CD4-positive, alpha-beta T cell treated with Interferon alpha-2 for 1 hour (primary cell): ENCODE measurements at regions not wholly inside any gene's neighbourhood (a gene's known extent, or its start where the extent isn't known, plus 50 kb on each side); places are given as distances from the start of the nearest gene placed in this dataset.

Source experiments
- DNase-seq, 2 donors: peaks; one replicate each; pipeline ENCODE4 v3.0.0-alpha.2; 2020 to 2022

DNA sequence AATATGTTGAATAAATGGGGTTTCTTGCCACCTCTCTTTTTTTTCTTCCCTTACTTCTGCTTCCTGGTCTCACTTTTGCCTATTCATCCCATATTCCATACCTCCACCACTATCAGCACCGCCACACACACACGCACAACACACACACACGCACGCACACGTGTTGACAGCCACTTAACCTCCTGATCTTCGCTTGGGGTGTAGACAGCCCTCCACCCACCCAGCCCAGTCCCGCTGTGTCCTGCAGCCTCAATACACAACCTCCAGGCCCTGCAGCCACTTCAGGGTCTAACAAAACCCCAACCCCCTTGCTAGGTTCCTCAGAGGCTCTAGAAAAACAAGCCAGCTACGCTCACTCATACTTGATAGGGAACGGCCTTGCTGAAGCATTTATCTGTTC, 72.3 kb downstream of the LINC00237 start:
- DNase-seq: no peak

DNA sequence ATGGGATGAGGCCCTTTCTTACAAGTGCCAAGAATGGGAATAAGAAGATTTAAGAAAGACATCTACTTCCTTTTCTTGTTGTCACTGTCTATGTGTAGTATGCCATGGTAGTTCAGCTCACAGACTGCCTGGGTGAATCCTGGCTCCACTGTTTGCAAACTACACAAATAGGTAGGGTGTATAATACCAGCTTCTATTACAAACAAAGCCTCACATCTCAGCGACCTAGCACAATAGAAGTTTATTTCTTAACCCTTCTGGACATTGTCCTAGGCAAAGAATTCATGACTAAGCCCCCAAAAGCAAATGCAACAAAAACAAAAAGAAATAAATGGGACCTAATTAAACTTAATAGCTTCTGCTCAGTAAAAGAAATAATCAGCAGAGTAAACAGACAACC, 74.5 kb downstream of the LINC00237 start:
- DNase-seq: no peak

DNA sequence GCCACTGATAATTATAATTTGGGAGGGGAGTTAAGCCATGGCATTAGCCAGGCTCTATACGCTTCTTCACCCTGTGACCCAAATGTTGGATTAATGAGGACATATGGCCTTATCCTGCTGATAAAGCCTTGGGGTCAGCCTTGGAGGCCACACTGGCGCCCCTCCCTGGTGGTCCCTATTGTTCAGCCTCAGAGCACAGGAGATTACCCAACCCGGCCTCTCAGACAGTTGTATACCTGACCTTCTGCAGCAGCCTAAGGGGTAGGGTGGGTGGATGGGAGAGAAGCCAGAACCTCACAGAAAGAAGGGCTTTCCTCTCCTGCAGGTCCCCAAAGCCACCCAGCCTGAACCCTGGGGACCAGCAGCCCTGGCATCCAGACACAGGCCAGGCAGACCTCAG, 76.8 kb downstream of the LINC00237 start:
- no peak for DNase-seq

DNA sequence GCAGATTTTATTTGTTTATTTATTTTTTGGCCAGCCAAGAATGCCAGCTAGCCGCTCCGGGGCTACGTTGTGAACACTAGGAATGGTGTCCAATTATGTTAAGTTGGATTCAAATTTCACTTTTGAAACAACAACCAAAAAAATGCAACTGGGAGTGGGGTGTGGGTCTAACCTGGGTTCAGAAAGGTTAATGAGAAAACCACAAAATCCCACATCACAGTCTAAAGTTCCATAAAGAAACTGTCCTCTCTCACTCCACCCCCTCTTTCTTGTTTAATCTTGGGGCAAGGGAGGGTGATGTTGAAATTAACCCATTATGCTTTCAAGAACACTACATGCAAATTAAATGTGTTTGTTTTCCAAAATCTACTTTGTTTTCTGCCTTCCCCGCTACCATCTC, 77.2 kb downstream of the LINC00237 start:
- DNase-seq: no peak

DNA sequence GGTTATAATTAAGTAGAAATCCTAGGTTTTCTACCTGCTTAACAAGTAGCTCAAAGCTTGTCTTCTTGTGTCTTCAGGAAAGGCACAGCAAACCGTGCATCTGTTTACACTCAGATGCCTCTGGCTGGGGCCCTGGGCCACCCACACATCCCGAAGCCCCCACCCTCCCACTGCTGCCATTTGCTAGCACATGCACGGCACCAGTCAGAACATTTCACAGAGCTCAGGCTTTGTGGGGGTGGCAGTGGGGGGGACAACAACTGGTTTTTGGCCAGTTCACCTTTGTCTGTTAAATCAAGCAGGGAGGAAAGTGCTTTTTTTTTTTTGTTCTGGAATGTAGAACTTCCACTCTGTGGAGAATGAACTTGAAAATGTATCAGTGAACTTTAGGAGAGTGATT, 77.7 kb downstream of the LINC00237 start:
- DNase-seq: no peak

DNA sequence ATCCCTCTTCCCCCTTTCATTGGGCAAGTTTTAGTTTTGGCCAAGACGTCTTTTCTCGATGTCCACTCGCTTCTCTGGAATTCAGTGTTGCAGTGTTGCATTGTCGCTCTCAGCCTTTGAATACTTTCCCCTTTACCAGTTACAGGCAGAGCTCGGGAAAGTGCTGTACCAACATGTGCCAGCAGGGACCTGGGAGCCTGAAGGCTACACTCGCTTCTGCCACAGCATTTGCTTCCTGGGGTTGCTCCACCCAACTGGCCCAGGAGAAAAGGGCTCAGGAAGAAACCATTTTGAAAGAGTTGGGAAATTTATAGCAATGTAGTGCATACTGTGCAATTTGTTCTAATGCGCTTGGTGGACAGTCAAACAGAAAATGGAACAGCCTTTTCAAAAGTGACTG, 78.6 kb downstream of the LINC00237 start:
- DNase-seq: no peak

DNA sequence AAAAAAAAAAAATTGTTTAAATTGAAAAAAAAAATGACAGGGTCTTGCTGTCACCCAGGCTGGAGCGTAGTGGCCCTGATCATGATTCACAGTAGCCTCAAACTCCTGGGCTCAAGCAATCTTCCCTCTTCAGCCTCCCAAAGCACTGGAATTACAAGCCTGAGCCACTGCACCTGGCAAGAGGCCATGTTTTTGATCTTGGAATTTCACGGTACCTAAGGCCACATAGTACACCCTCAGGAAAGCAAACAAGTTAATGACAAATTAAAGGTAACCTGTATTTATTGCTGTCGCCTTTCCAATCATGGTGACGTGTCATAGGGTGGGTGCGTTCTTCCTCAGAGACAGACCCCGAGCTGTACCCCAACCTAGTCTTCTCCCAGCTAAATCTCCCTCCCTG, 79.2 kb downstream of the LINC00237 start:
- no peak for DNase-seq

DNA sequence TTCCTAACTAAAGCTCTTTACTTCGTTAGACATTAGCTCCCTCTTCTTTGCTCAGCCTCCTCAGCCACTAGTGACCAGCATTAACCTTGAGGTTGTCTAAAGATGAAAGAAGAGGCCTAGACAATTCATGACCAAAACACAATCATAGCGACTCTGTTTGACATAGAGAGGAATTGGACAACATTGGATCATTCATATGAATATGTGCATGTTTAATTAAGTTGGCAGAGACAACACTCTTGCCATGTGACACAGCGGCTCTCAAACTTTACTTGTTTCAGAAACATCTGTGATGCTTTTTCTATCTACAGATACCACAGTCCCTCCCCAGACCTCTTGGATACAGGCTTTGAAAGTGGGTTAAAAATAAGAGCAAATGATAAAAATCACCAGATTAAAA, 81.7 kb downstream of the LINC00237 start:
- no peak for DNase-seq

DNA sequence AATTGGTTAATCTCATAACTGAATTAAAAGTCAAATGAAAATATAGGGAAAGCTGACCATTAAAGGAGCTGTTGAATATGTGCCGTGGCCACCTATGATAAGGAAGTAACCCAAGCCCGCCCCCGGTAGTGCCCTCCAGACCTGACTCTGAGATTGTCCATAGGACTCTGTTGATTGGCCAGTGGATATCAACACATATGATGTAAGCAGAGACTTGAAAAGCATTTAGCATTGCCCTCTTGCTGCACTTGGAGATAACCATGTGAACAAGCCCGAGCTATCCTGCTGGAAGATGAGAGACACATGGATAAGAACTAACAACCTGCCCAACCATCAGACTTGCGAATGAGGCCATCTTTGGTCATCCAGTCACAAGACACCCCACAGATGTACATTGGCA, 83.2 kb downstream of the LINC00237 start:
- DNase-seq: no peak

DNA sequence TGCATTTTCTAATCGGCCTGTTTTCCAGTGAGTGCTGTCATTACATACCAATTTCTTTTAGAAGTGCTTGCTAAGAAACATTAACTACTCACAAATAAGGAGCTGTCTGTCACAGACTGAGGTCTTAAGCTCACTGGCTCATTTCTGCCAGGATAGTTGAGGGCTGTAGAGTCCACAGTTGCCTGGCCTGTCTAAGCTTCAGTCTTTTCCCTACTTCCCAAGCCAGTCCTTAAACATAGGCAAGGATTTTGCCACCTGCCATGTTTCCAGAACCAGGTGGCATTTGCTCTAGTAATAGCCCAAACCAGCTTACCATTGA, 84.7 kb downstream of the LINC00237 start:
- DNase-seq: no peak

DNA sequence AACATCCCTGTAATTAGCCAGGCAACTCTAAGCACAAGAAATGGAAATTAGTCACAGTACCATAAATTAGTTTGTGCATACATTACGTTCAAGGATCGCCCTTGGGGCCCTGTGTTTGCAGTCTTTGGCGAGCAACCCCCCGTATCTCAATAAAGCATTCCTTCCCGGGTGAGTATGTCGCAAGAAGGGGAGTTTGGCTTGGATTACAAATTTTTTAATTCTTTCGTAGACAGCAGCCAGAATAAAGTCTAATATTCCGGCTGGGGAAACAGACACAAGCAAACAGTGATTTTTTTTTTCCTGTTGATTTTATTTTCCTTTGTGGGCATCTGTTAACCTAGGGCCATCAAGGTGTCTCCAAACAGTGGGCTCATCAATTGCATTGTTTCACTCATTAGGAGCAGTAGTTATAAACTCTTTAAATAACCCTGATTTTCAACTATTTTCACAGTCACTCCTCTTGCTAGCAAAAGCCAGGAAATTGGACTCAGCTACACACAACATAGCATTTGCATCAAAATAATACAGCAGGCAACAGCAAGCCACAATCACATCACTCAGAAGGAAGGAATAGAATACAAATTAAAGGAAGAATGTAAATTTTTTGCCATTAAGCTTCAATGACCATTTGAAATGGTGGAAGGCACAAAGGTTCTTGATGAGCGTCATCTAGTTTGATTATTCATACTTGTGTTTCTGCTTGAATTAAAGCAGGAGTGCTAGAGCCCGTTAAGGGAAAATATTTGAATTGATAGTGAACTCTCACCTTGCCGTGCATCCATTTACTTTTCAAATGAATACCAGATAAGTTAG, 85.3 kb downstream of the LINC00237 start:
- no peak for DNase-seq

DNA sequence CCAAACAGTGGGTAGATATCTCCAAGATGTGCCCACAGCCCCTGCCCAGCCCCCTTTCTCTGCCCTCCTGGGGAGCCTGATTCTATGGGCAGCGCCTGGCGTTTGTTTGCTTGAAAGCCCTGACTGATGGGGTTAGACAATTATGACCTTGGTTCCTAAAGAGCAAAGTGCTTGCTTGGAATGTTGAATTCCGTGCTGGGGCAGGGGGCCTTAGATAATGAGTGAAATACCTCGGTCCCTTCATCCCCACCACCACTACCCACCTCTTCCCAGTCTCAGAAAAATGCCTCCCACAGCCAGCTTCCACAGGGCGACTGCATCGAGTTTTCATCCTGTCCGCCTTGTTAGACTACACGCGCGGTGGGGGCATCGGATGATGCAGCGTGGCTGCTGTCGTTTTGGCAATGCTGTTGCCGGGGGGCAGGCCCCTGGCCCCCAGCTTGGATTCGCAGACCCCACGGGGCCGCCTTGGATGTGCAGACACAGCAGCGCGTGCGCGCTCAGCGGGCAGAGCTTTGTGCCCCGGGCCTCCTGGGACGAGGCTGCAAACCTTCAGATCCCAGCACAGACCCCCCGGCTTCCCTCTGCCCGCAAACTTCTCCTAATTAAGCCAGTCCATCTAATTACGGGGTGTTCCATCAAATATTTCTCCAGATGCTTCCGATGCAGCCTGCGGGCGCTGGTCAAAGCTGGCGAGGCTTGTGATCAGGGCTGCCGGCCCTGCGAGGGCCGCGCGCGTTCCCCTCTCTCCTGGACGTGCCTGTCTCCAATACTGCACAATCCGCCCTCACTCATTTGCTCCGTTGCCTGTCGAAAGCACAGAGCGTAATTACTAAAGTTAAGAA, 86.1 kb downstream of the LINC00237 start:
- DNase-seq: no peak

DNA sequence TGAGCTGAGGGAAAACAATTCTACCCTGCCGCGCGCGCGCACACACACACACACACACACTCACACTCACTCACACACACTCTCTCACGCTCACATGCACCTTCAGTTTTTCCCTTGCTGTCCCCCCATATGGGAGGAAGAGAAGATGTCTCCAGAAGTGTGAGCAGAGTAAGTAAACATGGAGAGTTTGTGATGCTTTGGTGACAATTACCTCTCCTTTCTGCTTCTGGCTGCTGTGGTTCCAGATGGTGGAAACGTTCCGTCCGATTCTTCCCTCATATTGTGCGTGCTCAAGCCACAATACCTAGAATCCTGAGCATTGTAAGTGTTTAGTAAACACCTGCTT, 86.7 kb downstream of the LINC00237 start:
- DNase-seq: no peak

DNA sequence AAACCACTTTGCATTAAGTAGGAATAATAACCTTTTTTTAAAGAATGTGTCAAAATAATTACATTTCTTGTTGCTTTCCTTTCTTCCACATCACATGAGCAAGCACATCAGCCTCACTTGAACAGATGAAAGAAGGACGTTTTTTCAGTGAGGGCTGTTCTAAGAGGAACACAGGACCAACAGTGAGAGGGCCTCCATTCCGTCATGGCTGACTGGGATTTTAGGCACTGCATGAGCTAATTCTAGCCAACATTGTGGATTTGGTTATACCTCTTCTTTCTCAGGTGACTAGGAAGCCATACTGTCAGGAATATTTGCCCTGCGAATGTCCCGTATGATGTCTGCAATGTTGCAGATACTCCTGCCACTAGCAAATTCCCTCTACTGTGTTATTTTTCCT, 87.6 kb downstream of the LINC00237 start:
- no peak for DNase-seq

DNA sequence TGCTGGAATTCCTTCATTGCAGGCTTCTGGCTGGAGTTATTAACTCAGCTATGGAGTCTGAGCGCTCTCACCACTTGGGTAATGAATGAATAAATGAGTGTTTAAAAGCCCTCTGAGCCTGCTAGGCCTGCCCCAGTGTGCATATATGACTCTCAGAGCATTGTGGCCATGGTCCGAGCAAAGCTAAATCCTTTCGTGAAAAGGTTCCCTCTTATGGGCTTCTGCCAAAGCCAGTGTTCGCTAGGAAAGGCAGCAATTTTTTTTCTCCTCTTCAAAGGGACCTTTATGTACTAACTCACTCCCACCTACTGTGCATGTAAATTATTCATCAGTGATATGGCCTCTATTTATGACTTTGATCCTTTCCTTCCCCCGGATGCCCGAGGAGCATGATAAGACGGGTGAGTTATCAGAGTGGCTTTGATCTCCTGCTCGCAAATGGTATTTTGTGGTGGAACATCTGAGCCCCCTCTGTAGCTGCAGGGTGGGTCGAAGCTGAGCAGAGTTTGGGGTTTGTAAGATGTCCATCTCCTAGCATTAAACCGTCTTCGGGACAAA, 88.6 kb downstream of the LINC00237 start:
- no peak for DNase-seq

DNA sequence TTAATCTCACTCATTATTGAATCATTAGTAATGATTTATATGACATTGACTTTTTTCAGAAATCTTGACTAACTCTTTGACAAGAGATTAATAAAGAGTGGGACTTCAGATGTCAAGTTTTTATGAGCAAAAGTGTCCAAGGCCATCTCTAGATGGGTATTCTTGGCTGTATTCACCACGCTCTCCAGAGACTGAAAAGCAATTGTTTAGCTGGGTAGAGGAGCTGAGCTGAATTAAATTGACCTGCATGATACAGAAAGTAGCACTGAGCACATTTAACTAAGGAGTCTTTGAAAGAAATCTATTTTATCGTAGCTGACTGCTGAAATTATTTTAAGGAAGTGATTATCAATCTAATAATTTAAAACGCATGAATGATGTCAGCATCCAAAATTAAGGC, 89.4 kb downstream of the LINC00237 start:
- DNase-seq: no peak

DNA sequence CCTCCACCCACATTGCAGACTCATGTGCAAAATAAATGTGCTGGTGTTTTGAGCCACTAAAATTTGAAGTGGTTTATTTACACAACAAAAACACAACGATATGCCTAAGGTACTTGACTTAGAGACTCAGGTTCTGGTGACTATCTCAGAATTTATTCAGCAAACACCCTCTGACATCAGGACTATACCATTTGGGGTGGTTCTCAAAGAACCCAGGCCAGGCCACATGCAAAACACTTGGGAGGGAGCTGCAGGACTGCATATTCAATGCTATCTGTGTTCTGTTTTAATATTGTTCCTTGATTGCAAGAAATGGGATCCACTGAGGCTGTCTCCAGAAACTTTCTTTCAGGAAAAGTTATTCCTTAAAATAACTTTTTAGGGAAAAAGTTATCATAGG, 91.6 kb downstream of the LINC00237 start:
- no peak for DNase-seq

DNA sequence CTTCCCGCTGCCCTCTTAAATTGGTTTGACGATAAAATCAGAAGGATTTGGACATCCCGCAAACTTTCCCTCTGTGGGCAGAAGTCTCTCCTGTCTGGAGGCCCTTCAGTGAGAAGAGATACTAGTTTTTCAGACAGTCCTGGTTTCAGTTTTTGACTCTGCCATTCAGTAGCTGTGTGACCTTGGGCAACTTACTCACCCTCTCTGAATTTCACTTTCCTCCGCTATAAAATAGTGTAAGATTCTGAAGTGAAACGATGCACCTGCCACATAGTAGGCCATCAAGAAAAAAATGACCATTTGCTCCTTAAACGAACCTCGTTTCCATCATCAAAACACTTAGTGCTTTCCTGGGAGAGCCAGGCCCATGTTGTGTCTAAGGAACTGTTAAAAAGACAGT, 97.2 kb downstream of the LINC00237 start:
- no peak for DNase-seq

DNA sequence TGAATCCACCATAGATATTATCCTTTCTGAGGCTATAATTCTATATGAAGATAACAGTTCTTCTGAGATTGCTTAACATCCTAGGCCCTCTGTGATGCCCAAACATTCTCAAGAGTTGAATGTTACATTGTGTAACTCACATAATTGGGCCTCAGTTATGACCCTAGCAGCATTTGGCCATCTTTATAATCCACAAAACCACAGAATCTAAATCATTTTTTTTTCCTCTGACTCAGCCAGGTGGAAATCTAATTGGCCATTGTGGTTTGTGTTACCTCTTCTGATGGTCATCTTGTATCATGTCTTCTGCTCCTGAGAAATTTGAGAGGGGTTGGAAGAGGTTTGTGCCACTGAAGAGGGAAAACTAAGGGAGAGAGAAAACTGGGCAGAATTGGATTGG, 99.5 kb downstream of the LINC00237 start:
- no peak for DNase-seq

DNA sequence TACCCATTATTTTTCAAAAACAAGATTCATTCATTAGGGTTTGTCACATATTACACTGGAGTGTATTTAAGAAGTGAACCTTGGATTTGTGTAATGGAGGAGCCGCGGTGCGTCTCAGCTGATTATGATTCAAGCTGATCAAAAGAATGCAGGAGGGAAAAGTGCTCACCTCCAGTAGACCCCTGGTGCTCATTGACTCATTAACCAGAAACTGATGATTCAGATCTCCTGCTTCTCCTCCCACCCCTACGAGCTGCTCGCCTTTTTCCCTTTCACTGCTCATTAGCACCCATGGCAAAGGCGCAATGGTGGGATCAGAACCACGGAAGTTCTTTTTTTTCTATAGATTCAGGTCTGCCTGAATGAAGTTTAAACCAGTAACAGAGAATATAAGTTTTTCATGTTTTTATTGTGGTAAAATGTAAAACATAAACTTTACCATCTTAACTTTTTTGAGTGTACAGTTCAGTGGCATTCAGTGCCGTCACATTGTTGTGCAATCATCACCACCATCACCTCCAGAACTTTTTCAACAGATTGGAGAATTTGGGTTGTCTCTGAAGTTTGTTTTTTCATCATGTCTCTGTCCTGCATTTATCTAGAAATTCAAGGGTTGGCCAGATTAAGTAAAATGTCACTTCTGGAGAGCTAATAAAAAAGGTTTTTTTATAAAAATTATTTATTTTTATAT, 101.6 kb downstream of the LINC00237 start:
- no peak for DNase-seq

DNA sequence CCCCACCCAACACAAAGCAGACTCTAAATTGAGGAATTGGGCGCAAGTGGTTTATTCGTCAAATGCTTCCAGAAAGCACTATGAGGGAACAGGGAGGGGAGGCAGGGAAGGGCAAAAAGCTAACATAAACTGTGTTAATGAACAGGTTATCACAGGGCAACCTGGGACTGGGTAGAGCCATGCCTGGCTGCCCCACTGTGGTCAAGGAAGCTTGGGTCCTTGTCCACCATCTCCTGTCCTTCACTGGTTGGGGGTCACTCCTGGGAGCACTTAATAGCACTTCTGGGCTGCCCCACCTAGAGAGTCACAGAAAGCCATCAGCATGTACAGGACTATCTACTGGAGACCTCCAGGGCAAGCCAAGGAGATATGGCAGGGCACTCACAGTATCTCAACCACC, 102.3 kb downstream of the LINC00237 start:
- DNase-seq: no peak

DNA sequence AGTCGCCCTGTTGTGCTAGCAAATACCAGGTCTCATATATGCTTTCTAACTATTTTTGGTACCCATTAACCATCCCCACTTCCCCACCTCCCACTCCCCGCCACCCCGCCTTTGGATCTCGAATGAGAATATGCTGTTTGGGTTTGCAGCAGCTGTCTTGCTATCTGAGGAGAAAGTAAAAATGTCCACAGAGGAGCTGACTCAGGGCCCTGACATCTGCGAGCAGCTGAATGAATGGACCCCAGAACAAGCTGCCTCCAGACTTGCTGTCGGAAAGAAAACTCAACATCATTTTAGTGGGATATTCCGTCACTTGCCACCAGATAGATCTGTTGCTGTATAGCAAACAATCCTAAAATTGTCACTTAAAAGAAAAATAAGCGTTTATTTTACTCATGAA, 103.7 kb downstream of the LINC00237 start:
- no peak for DNase-seq

DNA sequence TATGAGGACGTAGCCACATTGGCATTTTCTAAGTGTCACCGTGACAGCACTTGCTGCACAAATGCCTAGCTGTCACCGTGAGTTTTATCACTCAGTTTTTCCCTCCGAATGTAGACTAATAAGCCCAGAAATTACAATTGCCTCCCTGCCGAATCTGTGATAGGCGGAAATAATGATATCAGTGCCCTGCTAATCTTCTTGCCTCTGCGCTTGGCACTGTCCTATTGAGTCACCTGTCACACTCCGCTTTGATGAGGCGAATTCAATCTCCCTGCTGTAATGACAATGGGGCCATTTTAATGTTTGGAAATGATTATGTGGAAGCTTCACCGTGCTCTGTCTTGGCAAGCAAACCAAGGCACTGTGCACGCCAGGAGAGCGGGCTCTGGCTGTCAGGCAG, 112.8 kb downstream of the LINC00237 start:
- no peak for DNase-seq
